Naive B cell (primary cell): ENCODE measurements at regions not wholly inside any gene's neighbourhood (a gene's known extent, or its start where the extent isn't known, plus 50 kb on each side); places are given as distances from the start of the nearest gene placed in this dataset.
A peak's percentile ranks its signal among the peaks of the same experiment; 100 is the strongest.
"Not testable (repeated sequence)": the region's sequence is repeated elsewhere in the genome, so short reads cannot be mapped to it uniquely, and the experiment has no call there.

Source experiments
- ATAC-seq, 2 donors: fragments of 150-1000 bp; cut with Tn5 transposase; 2 replicates each; pipeline ENCODE4 v1.10.0; 2021; ENCODE audit warnings: low read depth in 2 of 2, mild to moderate bottlenecking in 2 of 2, moderate library complexity in 2 of 2
- DNase-seq: peaks from one replicate; pipeline ENCODE4 v3.0.0; 2022
- H3K27ac Mint-ChIP-seq, 6 donors: one replicate each; pipeline ENCODE4 v1.8.0; 2020 to 2022; ENCODE audit warnings: mild to moderate bottlenecking in 6 of 6, mixed read lengths in 6 of 6, moderate library complexity in 5 of 6, inconsistent platforms in 2 of 6
- H3K27me3 Mint-ChIP-seq, 3 donors: one replicate each; pipeline ENCODE4 v1.8.0; 2021 to 2022; ENCODE audit warnings: mixed read lengths in 3 of 3, mild to moderate bottlenecking in 1 of 3
- H3K36me3 Mint-ChIP-seq, 2 donors: one replicate each; pipeline ENCODE4 v1.8.0; 2020 to 2022; ENCODE audit warnings: mixed read lengths in 2 of 2, inconsistent platforms in 1 of 2, mild to moderate bottlenecking in 1 of 2
- H3K4me1 Mint-ChIP-seq, 3 donors: one replicate each; pipeline ENCODE4 v1.8.0; 2020 to 2022; ENCODE audit warnings: mixed read lengths in 3 of 3, inconsistent platforms in 1 of 3, mild to moderate bottlenecking in 1 of 3, moderate library complexity in 1 of 3
- H3K4me3 Mint-ChIP-seq, 8 donors: one replicate each; pipeline ENCODE4 v1.8.0; 2020 to 2022; ENCODE audit warnings: mild to moderate bottlenecking in 8 of 8, mixed read lengths in 8 of 8, moderate library complexity in 8 of 8, inconsistent platforms in 2 of 8
- H3K9me3 Mint-ChIP-seq, 7 donors: one replicate each; pipeline ENCODE4 v1.8.0; 2020 to 2022; ENCODE audit warnings: mixed read lengths in 7 of 7, mild to moderate bottlenecking in 5 of 7, inconsistent platforms in 2 of 7, moderate library complexity in 1 of 7

DNA sequence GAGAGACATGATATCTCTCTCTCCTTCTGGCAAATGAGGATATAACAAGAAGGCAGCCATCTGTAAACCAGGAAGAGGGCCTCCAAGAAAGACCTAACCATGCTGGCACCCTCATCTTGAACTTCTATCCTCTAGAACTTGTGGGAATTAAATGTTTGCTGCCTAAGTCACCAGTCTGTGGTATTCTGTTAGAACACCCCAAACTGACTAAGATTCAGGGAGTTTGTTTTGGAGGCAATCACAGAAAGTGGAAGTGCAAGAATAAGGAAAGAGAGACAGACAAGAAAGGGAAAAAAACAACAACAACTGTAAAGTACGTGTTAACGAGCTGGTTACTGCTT, 114.5 kb upstream of the GOT2 start:
- Mint-ChIP-seq H3K36me3 (no peaks in the 10 kb centered on the region), H3K4me3 (no peak overlapping the region), H3K9me3 (peaks cover 0 to 5% (median 0%) of the 10 kb centered on the region in 7 donors), H3K27ac (no peak overlapping the region), H3K27me3 (peaks cover 0 to 7% (median 7%) of the 10 kb centered on the region in 3 donors), H3K4me1 (no peaks in the 10 kb centered on the region)
- no peak for DNase-seq
- ATAC-seq: no peak

DNA sequence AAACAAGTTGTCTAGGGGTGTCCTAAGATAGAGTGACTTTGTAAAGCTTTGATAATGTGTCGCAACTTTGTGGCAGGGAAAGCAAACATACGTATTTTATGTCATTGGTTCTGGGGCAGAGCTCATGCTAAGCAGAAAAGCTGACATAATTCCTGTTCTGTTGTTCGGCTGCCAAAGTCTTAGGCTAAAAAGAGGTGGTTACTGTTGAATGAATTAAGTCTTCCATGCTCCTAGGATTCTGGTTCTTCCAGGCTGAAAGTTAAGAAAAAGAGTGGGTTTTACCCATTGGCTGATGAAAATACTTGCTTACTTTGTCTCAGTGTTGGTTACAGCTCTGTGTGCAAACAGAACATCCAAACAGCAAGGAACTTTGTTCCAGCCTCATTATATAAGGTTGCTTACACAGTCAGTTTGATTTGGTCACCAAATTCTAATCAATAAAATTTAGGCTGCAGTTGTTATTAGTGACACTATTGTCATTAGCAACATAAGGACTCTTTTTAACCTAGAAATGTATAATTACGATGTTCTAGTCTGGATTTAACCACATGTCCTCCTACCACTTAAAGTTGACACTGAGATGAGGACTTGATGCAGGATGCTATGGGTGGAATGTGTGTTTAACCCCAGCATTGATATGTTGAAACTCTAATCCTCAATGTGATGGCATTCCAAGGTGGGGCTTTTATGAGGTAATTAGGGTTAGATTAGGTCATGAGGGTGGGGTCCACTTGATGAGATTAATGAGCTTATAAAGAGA, 114.0 kb upstream of the GOT2 start:
- Mint-ChIP-seq H3K27ac (peak overlapping the region in 1 of 6 donors; percentile 58), H3K9me3 (peaks cover 0 to 5% (median 0%) of the 10 kb centered on the region in 7 donors)

DNA sequence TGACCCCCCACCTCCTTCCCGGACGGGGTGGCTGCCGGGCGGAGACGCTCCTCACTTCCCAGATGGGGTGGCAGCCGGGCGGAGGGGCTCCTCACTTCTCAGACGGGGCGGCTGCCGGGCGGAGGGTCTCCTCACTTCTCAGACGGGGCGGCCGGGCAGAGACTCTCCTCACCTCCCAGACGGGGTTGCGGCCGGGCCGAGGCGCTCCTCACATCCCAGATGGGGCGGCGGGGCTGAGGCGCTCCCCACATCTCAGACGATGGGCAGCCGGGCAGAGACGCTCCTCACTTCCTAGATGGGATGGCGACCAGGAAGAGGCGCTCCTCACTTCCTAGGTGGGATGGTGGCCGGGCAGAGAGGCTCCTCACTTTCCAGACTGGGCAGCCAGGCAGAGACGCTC, 112.1 kb upstream of the GOT2 start:
- H3K9me3 Mint-ChIP-seq, H3K27me3 Mint-ChIP-seq, H3K4me1 Mint-ChIP-seq, H3K36me3 Mint-ChIP-seq, ATAC-seq, DNase-seq, H3K4me3 Mint-ChIP-seq: not testable (repeated sequence)
- H3K27ac Mint-ChIP-seq: peak overlapping the region in 1 of 6 donors; percentile 61

More for the DNA sequence above, 114.0 kb upstream of the GOT2 start:
- Mint-ChIP-seq H3K36me3 (no peaks in the 10 kb centered on the region), H3K27me3 (peaks cover 0 to 7% (median 7%) of the 10 kb centered on the region in 3 donors), H3K4me1 (no peaks in the 10 kb centered on the region), H3K4me3 (no peak overlapping the region)
- ATAC-seq (no peak), DNase-seq (no peak)

DNA sequence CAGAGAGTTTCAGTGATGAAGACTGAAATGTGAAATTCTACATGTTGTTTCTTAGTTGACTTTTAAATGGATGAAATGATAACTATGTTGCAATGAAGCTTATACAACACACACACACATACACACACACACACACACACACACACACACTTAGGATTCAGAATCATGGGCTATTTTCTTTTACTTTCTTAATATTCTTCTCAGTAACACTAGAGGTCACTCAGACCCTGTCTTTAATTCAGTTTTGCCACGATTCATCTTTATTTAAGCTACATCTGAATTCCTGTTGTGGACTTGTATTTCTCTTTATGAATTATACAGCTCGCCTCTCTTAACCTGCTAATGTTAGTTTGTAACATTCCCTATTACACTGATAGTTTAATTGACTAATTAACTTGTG, 109.6 kb upstream of the GOT2 start:
- H3K36me3 Mint-ChIP-seq: no peaks in the 10 kb centered on the region
- H3K4me1 Mint-ChIP-seq: no peaks in the 10 kb centered on the region
- no peak for DNase-seq
- H3K9me3 Mint-ChIP-seq: peaks cover 0 to 5% (median 0%) of the 10 kb centered on the region in 7 donors
- no peaks in the 10 kb centered on the region for H3K27me3 Mint-ChIP-seq
- no peak overlapping the region for H3K4me3 Mint-ChIP-seq
- H3K27ac Mint-ChIP-seq: no peak overlapping the region
- ATAC-seq: no peak

- Mint-ChIP-seq H3K4me3 (no peak overlapping the region), H3K9me3 (peaks cover 0 to 5% (median 0%) of the 10 kb centered on the region in 7 donors), H3K27ac (no peak overlapping the region), H3K4me1 (no peaks in the 10 kb centered on the region), H3K36me3 (no peaks in the 10 kb centered on the region), H3K27me3 (no peaks in the 10 kb centered on the region)
- ATAC-seq (no peak), DNase-seq (no peak)
Observed at GRCh38 chr16:58842746-58843145, 108.6 kb upstream of the GOT2 start.

- Mint-ChIP-seq H3K36me3 (no peaks in the 10 kb centered on the region), H3K4me3 (no peak overlapping the region), H3K27me3 (no peaks in the 10 kb centered on the region), H3K9me3 (peaks cover 0 to 5% (median 0%) of the 10 kb centered on the region in 7 donors), H3K4me1 (no peaks in the 10 kb centered on the region), H3K27ac (no peak overlapping the region)
- no peak for ATAC-seq
- no peak for DNase-seq
Observed at GRCh38 chr16:58842156-58842555, 108.0 kb upstream of the GOT2 start.

- no peak overlapping the region for H3K27ac Mint-ChIP-seq
- no peak overlapping the region for H3K4me3 Mint-ChIP-seq
- H3K36me3 Mint-ChIP-seq: no peaks in the 10 kb centered on the region
- ATAC-seq: no peak
- DNase-seq: no peak
- no peaks in the 10 kb centered on the region for H3K4me1 Mint-ChIP-seq
- peaks cover 3 to 22% (median 18%) of the 10 kb centered on the region in 3 donors for H3K27me3 Mint-ChIP-seq
- H3K9me3 Mint-ChIP-seq: peaks cover 0 to 6% (median 5%) of the 10 kb centered on the region in 7 donors
Observed at GRCh38 chr16:58837950-58838349, 103.8 kb upstream of the GOT2 start.

GRCh38 chr16:58836427-58836826, 102.3 kb upstream of the GOT2 start:
- no peaks in the 10 kb centered on the region for H3K4me1 Mint-ChIP-seq
- no peaks in the 10 kb centered on the region for H3K36me3 Mint-ChIP-seq
- H3K4me3 Mint-ChIP-seq: no peak overlapping the region
- ATAC-seq (no peak), DNase-seq (no peak)
- H3K27ac Mint-ChIP-seq: no peak overlapping the region
- peaks cover 0 to 8% (median 5%) of the 10 kb centered on the region in 7 donors for H3K9me3 Mint-ChIP-seq
- H3K27me3 Mint-ChIP-seq: peaks cover 3 to 26% (median 22%) of the 10 kb centered on the region in 3 donors

GRCh38 chr16:58832386-58832895, 98.3 kb upstream of the GOT2 start:
- Mint-ChIP-seq H3K9me3 (peaks cover 0 to 12% (median 1%) of the 10 kb centered on the region in 7 donors), H3K4me1 (no peaks in the 10 kb centered on the region), H3K36me3 (no peaks in the 10 kb centered on the region), H3K27ac (no peak overlapping the region), H3K4me3 (no peak overlapping the region), H3K27me3 (peaks cover 3 to 26% (median 22%) of the 10 kb centered on the region in 3 donors)
- ATAC-seq (no peak), DNase-seq (no peak)

GRCh38 chr16:58831386-58831785, 97.3 kb upstream of the GOT2 start:
- no peak overlapping the region for H3K27ac Mint-ChIP-seq
- H3K4me1 Mint-ChIP-seq: no peaks in the 10 kb centered on the region

DNA sequence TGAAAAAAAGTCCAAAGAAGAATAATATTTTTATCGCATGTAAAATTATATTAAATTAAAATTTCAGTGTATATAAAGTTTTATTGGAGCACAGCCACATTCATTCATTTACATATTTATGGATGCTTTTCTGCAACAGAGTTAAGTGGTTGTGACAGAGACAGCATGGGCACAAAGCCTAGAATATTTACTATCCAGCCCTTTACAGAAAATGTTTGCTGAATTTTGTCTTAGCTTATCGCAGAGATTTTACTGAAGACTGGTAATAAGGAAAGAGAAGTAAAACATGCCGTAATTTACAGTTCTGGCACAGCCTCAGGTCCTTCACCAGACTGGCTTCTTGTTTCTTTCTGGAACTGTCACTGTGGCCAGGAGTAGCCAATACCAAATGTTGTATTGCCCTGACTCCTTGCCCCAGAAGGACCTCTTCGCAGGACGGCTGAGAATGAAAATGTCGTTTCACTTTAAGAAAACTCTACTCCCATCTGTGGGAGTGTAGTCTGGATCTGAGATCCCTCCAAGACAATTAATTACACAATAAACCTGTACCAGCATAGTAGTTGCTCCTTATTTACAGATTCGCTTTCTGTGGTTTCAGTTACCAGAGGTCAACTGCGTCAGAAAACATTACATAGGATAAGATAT, 94.9 kb upstream of the GOT2 start:
- H3K4me3 Mint-ChIP-seq: no peak overlapping the region
- peaks cover 0 to 15% (median 14%) of the 10 kb centered on the region in 3 donors for H3K27me3 Mint-ChIP-seq
- H3K27ac Mint-ChIP-seq: no peak overlapping the region
- no peaks in the 10 kb centered on the region for H3K4me1 Mint-ChIP-seq
- ATAC-seq: no peak
- H3K9me3 Mint-ChIP-seq: peaks cover 0 to 14% (median 5%) of the 10 kb centered on the region in 7 donors
- DNase-seq: no peak
- no peaks in the 10 kb centered on the region for H3K36me3 Mint-ChIP-seq

More at GRCh38 chr16:58831386-58831785, 97.3 kb upstream of the GOT2 start:
- DNase-seq (no peak), ATAC-seq (no peak)
- Mint-ChIP-seq H3K36me3 (no peaks in the 10 kb centered on the region), H3K9me3 (peaks cover 0 to 12% (median 1%) of the 10 kb centered on the region in 7 donors), H3K27me3 (peaks cover 3 to 26% (median 21%) of the 10 kb centered on the region in 3 donors), H3K4me3 (no peak overlapping the region)

DNA sequence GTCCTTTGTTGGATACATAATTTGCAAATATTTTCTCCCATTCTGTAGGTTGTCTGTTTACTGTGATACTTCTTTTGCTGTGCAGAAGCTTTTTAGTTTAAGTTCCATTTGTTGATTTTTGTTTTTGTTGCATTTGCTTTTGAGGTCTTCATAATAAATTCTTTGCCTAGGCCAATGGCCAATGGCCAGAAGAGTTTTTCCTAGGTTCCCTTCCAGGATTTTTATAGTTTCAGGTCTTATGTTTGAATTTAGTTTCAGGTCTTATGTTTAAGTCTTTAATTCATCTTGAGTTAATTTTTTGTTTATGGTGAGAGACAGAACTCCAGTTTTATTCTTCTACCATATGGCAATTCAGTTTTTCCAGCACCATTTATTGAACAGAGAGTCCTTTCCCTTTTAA, 90.1 kb upstream of the GOT2 start:
- Mint-ChIP-seq H3K9me3 (peaks cover 3 to 33% (median 13%) of the 10 kb centered on the region in 7 donors), H3K36me3 (no peaks in the 10 kb centered on the region), H3K27ac (no peak overlapping the region), H3K27me3 (peaks cover 4 to 14% (median 4%) of the 10 kb centered on the region in 3 donors), H3K4me3 (no peak overlapping the region), H3K4me1 (no peaks in the 10 kb centered on the region)
- DNase-seq (no peak), ATAC-seq (no peak)

DNA sequence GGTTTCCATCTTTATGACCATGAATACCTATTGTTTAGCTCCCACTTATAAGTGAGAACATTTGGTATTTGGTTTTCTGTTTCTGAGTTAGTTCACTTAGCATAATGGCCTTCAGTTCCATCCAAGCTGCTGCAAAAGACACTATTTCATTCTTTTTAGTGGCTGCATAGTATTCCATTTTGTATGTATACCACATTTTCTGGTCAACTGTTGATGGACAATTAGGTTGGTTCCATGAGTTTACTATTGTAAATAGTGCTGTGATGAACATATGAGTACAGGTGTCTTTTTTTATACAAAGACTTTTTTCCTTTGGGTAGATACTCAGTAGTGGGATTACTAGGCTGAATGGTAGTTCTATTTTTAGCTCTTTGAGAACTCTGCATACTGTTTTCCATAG, 87.8 kb upstream of the GOT2 start:
- peaks cover 3 to 33% (median 13%) of the 10 kb centered on the region in 7 donors for H3K9me3 Mint-ChIP-seq
- no peak overlapping the region for H3K27ac Mint-ChIP-seq
- no peak for DNase-seq
- H3K4me3 Mint-ChIP-seq: no peak overlapping the region
- no peaks in the 10 kb centered on the region for H3K36me3 Mint-ChIP-seq
- peaks cover 4 to 14% (median 6%) of the 10 kb centered on the region in 3 donors for H3K27me3 Mint-ChIP-seq
- no peak for ATAC-seq
- H3K4me1 Mint-ChIP-seq: no peaks in the 10 kb centered on the region

GRCh38 chr16:58820411-58820810, 86.3 kb upstream of the GOT2 start:
- Mint-ChIP-seq H3K4me1 (no peaks in the 10 kb centered on the region), H3K36me3 (no peaks in the 10 kb centered on the region), H3K4me3 (no peak overlapping the region), H3K9me3 (peaks cover 3 to 33% (median 13%) of the 10 kb centered on the region in 7 donors), H3K27me3 (peaks cover 5 to 16% (median 8%) of the 10 kb centered on the region in 3 donors), H3K27ac (no peak overlapping the region)
- ATAC-seq (no peak), DNase-seq (no peak)
